GM23248 (cell line): ENCODE measurements at regions not wholly inside any gene's neighbourhood (a gene's known extent, or its start where the extent isn't known, plus 50 kb on each side); places are given as distances from the start of the nearest gene placed in this dataset.

Experiments used
- EZH2 ChIP-seq: fragments of 200-600 bp; sonication (generic); IDR thresholded peaks from 2 replicates; pipeline ENCODE4 v1.6.1; 2018; ENCODE audit warnings: antibody characterized with exemption, mild to moderate bottlenecking; ENCODE audit not compliant: insufficient read depth, poor library complexity, severe bottlenecking
- EZH2phosphoT487 ChIP-seq: fragments of 200-600 bp; sonication (generic); IDR thresholded peaks from 2 replicates; pipeline ENCODE4 v1.6.1; 2018; ENCODE audit warnings: antibody characterized with exemption, moderate library complexity, mild to moderate bottlenecking, low read depth; ENCODE audit not compliant: insufficient read depth

DNA sequence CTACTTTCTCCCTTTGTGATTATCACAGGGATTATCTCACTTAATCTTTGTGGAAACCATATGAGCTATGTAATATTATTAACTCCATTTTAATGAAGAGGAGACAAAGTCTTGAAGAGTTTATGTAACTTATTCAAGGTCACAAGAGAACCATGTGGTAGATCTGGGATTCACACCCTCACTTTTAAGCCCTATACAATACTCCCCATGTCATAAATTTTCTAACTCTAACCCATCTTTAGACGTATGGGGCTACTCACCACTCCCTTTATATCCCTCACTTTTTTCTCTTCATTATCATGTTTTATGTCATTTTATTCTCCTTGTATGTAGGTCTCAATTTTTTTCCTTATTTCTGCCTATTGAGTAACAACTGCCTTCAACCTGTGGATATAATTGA lies 126.4 kb upstream of the AHI1 start:
- TF ChIP-seq EZH2 (no peak), EZH2phosphoT487 (no peak)
